ENCODE measurements at regions not wholly inside any gene's neighbourhood (a gene's known extent, or its start where the extent isn't known, plus 50 kb on each side); places are given as distances from the start of the nearest gene placed in this dataset.

DNA sequence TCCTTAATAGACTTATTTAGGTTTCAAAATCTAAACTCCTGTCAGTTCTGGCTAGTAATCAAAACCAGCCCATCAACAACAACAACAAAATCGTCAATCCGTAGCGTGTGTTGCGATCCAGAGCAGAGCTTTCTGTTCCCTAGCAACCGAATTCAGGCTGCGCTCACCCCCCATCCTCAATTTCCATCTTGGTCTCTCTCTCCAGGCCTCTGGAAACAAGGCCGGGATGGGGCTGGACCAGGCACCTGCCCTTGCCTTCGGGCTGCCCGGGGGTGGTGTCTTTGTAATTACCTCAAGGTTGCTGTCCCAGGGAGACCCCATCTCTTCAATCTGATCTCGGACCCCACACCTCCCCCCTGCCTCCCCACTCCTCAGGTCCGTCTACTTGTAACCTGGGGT, 1341.5 kb downstream of the BRD1 start:
- no peak overlapping the region for H3K27ac ChIP-seq (replicated peaks)

DNA sequence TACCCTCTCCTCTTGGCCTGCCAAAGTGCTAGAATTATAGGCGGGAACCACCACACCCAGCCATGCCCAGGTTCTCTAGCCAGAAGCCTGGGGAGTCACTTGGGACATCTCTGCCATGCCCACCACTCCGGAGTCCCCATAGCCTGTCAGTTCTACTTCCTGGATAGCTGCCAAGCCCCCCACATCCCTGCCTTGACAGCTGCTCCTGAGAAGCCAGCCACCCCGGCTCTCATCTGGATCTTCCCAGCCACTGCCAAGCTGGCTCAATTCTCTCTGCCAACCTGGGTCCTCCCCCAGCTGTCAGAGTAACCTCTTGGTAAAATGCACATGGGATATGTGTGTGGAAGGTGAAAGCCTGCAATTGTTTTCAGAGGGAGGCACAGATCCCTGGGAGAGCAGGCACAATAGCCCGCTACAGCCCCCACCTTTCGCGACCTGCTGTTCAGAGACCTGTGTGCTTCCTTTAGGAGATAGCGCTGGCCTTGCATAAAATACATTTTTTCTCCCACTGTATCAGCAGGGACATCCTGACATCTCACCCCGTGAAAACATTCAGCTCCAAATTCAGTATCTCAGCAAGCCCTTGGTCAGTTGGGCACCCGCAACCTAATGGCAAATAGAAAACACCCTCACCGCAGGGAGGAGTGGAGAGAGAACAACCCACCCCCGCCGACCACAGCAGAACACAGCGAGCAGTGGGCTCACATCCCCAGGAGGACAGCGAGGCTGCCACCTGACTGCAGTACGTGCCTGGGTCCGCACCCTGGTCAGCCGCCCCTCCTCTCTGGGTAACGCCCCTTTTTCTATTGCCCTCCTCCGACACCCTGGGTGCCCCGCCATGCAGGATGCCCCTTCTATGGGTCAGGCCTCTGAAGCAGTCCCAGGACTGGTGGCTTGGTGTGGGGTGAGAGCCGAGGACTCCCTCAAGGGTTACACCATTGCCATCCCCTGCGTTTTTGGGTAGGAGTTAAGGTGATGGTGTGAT, 1342.2 kb downstream of the BRD1 start:
- Histone ChIP-seq H3K4me3 (replicated peaks; ENCODE audit: insufficient read depth, low read length) (no peak overlapping the region), H3K27me3 (ENCODE audit: insufficient read depth, poor library complexity, severe bottlenecking) (peaks cover 12% of the 10 kb centered on the region), H3K27ac (replicated peaks) (no peak overlapping the region)
- TF ChIP-seq POLR2AphosphoS5 (IDR thresholded peaks at IDR 0.05; ENCODE audit: low read depth): no peak
- TF ChIP-seq, protein P1, sequence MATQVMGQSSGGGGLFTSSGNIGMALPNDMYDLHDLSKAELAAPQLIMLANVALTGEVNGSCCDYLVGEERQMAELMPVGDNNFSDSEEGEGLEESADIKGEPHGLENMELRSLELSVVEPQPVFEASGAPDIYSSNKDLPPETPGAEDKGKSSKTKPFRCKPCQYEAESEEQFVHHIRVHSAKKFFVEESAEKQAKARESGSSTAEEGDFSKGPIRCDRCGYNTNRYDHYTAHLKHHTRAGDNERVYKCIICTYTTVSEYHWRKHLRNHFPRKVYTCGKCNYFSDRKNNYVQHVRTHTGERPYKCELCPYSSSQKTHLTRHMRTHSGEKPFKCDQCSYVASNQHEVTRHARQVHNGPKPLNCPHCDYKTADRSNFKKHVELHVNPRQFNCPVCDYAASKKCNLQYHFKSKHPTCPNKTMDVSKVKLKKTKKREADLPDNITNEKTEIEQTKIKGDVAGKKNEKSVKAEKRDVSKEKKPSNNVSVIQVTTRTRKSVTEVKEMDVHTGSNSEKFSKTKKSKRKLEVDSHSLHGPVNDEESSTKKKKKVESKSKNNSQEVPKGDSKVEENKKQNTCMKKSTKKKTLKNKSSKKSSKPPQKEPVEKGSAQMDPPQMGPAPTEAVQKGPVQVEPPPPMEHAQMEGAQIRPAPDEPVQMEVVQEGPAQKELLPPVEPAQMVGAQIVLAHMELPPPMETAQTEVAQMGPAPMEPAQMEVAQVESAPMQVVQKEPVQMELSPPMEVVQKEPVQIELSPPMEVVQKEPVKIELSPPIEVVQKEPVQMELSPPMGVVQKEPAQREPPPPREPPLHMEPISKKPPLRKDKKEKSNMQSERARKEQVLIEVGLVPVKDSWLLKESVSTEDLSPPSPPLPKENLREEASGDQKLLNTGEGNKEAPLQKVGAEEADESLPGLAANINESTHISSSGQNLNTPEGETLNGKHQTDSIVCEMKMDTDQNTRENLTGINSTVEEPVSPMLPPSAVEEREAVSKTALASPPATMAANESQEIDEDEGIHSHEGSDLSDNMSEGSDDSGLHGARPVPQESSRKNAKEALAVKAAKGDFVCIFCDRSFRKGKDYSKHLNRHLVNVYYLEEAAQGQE (IDR thresholded peaks at IDR 0.05; ENCODE audit: insufficient replicate concordance, low read depth): no peak
- TF ChIP-seq, protein P2, sequence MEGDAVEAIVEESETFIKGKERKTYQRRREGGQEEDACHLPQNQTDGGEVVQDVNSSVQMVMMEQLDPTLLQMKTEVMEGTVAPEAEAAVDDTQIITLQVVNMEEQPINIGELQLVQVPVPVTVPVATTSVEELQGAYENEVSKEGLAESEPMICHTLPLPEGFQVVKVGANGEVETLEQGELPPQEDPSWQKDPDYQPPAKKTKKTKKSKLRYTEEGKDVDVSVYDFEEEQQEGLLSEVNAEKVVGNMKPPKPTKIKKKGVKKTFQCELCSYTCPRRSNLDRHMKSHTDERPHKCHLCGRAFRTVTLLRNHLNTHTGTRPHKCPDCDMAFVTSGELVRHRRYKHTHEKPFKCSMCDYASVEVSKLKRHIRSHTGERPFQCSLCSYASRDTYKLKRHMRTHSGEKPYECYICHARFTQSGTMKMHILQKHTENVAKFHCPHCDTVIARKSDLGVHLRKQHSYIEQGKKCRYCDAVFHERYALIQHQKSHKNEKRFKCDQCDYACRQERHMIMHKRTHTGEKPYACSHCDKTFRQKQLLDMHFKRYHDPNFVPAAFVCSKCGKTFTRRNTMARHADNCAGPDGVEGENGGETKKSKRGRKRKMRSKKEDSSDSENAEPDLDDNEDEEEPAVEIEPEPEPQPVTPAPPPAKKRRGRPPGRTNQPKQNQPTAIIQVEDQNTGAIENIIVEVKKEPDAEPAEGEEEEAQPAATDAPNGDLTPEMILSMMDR (IDR thresholded peaks at IDR 0.05; ENCODE audit: insufficient read depth, low read length): no peak
- TF ChIP-seq SPI1 (IDR thresholded peaks at IDR 0.05; ENCODE audit: borderline replicate concordance, low read depth): no peak
- no peak for TF ChIP-seq GABPA (IDR thresholded peaks at IDR 0.05; ENCODE audit: low read depth)
- no peak for DNase-seq (ENCODE audit: low read depth in 1 of 2, low spot score in 1 of 2)

More for the DNA sequence above, 1341.5 kb downstream of the BRD1 start:
- H3K27me3 ChIP-seq (ENCODE audit: insufficient read depth, poor library complexity, severe bottlenecking): peaks cover 17% of the 10 kb centered on the region
- TF ChIP-seq GABPA (IDR thresholded peaks at IDR 0.05; ENCODE audit: low read depth) (no peak), POLR2AphosphoS5 (IDR thresholded peaks at IDR 0.05; ENCODE audit: low read depth) (no peak), SPI1 (IDR thresholded peaks at IDR 0.05; ENCODE audit: borderline replicate concordance, low read depth) (no peak)
- TF ChIP-seq, protein P1 (IDR thresholded peaks at IDR 0.05; ENCODE audit: insufficient replicate concordance, low read depth): no peak
- TF ChIP-seq, protein P2 (IDR thresholded peaks at IDR 0.05; ENCODE audit: insufficient read depth, low read length): no peak
- no peak for DNase-seq (ENCODE audit: low read depth in 1 of 2, low spot score in 1 of 2)
- H3K4me3 ChIP-seq (replicated peaks; ENCODE audit: insufficient read depth, low read length): no peak overlapping the region

DNA sequence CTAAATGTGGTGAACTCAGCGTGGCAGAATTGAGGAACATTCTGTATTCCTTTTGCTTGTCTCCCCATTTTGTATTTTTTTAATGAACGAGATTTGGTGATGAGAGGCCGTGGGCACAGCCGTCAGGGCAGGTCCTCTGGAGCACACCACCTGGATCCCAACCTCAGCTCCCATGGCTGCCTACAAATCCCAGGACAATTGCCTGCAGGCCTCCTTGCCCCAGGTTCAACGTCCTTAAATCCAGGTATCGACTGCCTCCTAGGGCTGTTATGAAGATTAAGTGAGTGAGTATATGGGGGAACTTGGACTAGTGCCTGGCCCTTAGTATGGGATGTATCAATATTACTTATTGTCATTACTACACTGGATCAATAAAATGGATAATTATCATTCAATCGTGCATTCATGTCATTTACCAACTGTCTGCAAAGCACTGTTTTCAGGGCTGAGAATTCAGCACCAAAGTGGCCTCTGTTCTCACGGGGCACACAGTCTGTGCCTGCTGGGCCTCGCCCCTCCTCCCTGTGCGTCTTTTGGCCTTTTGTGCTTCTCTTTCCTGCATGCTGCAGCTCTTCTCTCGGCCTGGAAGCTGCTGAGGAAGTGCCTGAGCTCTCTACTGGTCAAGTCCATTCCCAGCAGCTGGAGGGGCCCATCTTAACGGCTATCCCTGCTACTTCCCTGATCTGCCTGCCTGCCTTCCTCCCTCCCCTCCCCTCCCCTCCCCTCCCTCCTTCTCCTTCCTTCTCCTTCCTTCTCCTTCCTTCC, 1343.7 kb downstream of the BRD1 start:
- no peak overlapping the region for H3K27ac ChIP-seq (replicated peaks)

More for the DNA sequence above, 1343.7 kb downstream of the BRD1 start:
- peaks cover 10% of the 10 kb centered on the region for H3K27me3 ChIP-seq (ENCODE audit: insufficient read depth, poor library complexity, severe bottlenecking)
- no peak overlapping the region for H3K4me3 ChIP-seq (replicated peaks; ENCODE audit: insufficient read depth, low read length)
- DNase-seq (ENCODE audit: low read depth in 1 of 2, low spot score in 1 of 2): no peak
- TF ChIP-seq, protein P1 (IDR thresholded peaks at IDR 0.05; ENCODE audit: insufficient replicate concordance, low read depth): no peak
- TF ChIP-seq SPI1 (IDR thresholded peaks at IDR 0.05; ENCODE audit: borderline replicate concordance, low read depth): no peak
- no peak for TF ChIP-seq POLR2AphosphoS5 (IDR thresholded peaks at IDR 0.05; ENCODE audit: low read depth)
- TF ChIP-seq GABPA (IDR thresholded peaks at IDR 0.05; ENCODE audit: low read depth): no peak
- TF ChIP-seq, protein P2 (IDR thresholded peaks at IDR 0.05; ENCODE audit: insufficient read depth, low read length): no peak

All from HL-60 (cell line).